Spinal cord (tissue), 9 donors: ENCODE measurements at regions not wholly inside any gene's neighbourhood (a gene's known extent, or its start where the extent isn't known, plus 50 kb on each side); places are given as distances from the start of the nearest gene placed in this dataset.

Experiments used
- DNase-seq, 6 donors: peaks; one replicate each; pipeline versions ENCODE4 v3.0.0 to v3.0.0-alpha.2; 2013 to 2015; ENCODE audit warnings: low spot score in 6 of 6, low read depth in 4 of 6
- H3K27ac ChIP-seq: one replicate; pipeline ENCODE4 v1.5.1; 2013; ENCODE audit warnings: low read depth, low read length, control low read depth
- H3K27me3 ChIP-seq: one replicate; pipeline ENCODE4 v1.6.1; 2013; ENCODE audit warnings: low read length; ENCODE audit not compliant: control insufficient read depth, insufficient read depth
- H3K36me3 ChIP-seq: one replicate; pipeline ENCODE4 v1.6.1; 2013; ENCODE audit warnings: low read length; ENCODE audit not compliant: control insufficient read depth, insufficient read depth
- H3K4me1 ChIP-seq: one replicate; pipeline ENCODE4 v1.6.1; 2013; ENCODE audit warnings: low read length; ENCODE audit not compliant: control insufficient read depth, insufficient read depth
- H3K4me3 ChIP-seq: one replicate; pipeline ENCODE4 v1.5.1; 2013; ENCODE audit warnings: low read depth, low read length, control low read depth
- H3K9me3 ChIP-seq: one replicate; pipeline ENCODE4 v1.6.1; 2013; ENCODE audit warnings: low read length; ENCODE audit not compliant: control insufficient read depth, insufficient read depth
- WGBS: methylation state at CpG from one replicate; pipeline ENCODE4 v1.1.5; 2013; ENCODE audit warnings: missing lambda C conversion rate; ENCODE audit not compliant: insufficient coverage; 5-methylcytosine and 5-hydroxymethylcytosine counted together
- donor health status: healthy.

GRCh38 chr14:101237252-101237616 is 324.1 kb upstream of the DIO3 start:
- Histone ChIP-seq H3K27ac (no peak overlapping the region), H3K4me1 (peaks cover 34% of the 10 kb centered on the region), H3K4me3 (no peak overlapping the region), H3K36me3 (no peaks in the 10 kb centered on the region), H3K27me3 (peaks cover 2% of the 10 kb centered on the region), H3K9me3 (no peaks in the 10 kb centered on the region)
- no peak for DNase-seq
- WGBS, result 79% methylated on average over 9 of the region's 9 CpGs

- WGBS, result 82% methylated on average over 9 of the region's 9 CpGs
- Histone ChIP-seq H3K27me3 (peaks cover 2% of the 10 kb centered on the region), H3K36me3 (no peaks in the 10 kb centered on the region), H3K4me1 (peaks cover 16% of the 10 kb centered on the region), H3K9me3 (no peaks in the 10 kb centered on the region), H3K27ac (no peak overlapping the region), H3K4me3 (no peak overlapping the region)
- DNase-seq, result no peak
These were observed 322.2 kb upstream of the DIO3 start for GRCh38 chr14:101239065-101239464.

GRCh38 chr14:101241147-101241546 is 320.1 kb upstream of the DIO3 start:
- no peak overlapping the region for H3K27ac ChIP-seq
- WGBS, result 100% methylated on average over 1 of the region's 2 CpGs
- H3K4me1 ChIP-seq, result no peaks in the 10 kb centered on the region
- H3K9me3 ChIP-seq, result no peaks in the 10 kb centered on the region
- no peaks in the 10 kb centered on the region for H3K27me3 ChIP-seq
- no peaks in the 10 kb centered on the region for H3K36me3 ChIP-seq
- DNase-seq, result no peak
- H3K4me3 ChIP-seq, result no peak overlapping the region

- Histone ChIP-seq H3K36me3 (no peaks in the 10 kb centered on the region), H3K27me3 (no peaks in the 10 kb centered on the region), H3K4me3 (no peak overlapping the region), H3K27ac (no peak overlapping the region), H3K4me1 (no peaks in the 10 kb centered on the region), H3K9me3 (no peaks in the 10 kb centered on the region)
- DNase-seq, result no peak
- WGBS, result 79% methylated on average over 10 of the region's 10 CpGs
These were observed 319.5 kb upstream of the DIO3 start for GRCh38 chr14:101241807-101242278.

- H3K36me3 ChIP-seq, result no peaks in the 10 kb centered on the region
These were observed 318.6 kb upstream of the DIO3 start for GRCh38 chr14:101242442-101243385.

GRCh38 chr14:101243587-101244338 is 317.5 kb upstream of the DIO3 start:
- no peaks in the 10 kb centered on the region for H3K4me1 ChIP-seq
- H3K36me3 ChIP-seq, result no peaks in the 10 kb centered on the region
- DNase-seq, result no peak
- H3K9me3 ChIP-seq, result no peaks in the 10 kb centered on the region
- H3K27me3 ChIP-seq, result no peaks in the 10 kb centered on the region
- no peak overlapping the region for H3K27ac ChIP-seq
- no peak overlapping the region for H3K4me3 ChIP-seq
- 95% methylated on average over 13 of the region's 19 CpGs for WGBS

More at GRCh38 chr14:101242442-101243385, 318.6 kb upstream of the DIO3 start:
- Histone ChIP-seq H3K27me3 (no peaks in the 10 kb centered on the region), H3K9me3 (no peaks in the 10 kb centered on the region), H3K4me3 (no peak overlapping the region), H3K27ac (no peak overlapping the region), H3K4me1 (no peaks in the 10 kb centered on the region)
- WGBS, result 81% methylated on average over 17 of the region's 22 CpGs
- no peak for DNase-seq

GRCh38 chr14:101246894-101247841 is 314.1 kb upstream of the DIO3 start:
- 94% methylated on average over 26 of the region's 26 CpGs for WGBS
- Histone ChIP-seq H3K27me3 (no peaks in the 10 kb centered on the region), H3K4me1 (no peaks in the 10 kb centered on the region), H3K9me3 (no peaks in the 10 kb centered on the region), H3K4me3 (no peak overlapping the region), H3K36me3 (no peaks in the 10 kb centered on the region), H3K27ac (no peak overlapping the region)
- DNase-seq, result no peak

GRCh38 chr14:101247842-101248725 is 313.2 kb upstream of the DIO3 start:
- Histone ChIP-seq H3K4me1 (no peaks in the 10 kb centered on the region), H3K9me3 (no peaks in the 10 kb centered on the region), H3K27me3 (no peaks in the 10 kb centered on the region), H3K4me3 (no peak overlapping the region), H3K27ac (no peak overlapping the region), H3K36me3 (no peaks in the 10 kb centered on the region)
- DNase-seq, result no peak
- 95% methylated on average over 14 of the region's 17 CpGs for WGBS
